CD4-positive, alpha-beta T cell treated with Interleukin-1 beta for 1 hour (primary cell): ENCODE measurements at regions not wholly inside any gene's neighbourhood (a gene's known extent, or its start where the extent isn't known, plus 50 kb on each side); places are given as distances from the start of the nearest gene placed in this dataset.

Experiments
- DNase-seq, 2 donors: peaks; one replicate each; pipeline ENCODE4 v3.0.0-alpha.2; 2020 to 2022

DNA sequence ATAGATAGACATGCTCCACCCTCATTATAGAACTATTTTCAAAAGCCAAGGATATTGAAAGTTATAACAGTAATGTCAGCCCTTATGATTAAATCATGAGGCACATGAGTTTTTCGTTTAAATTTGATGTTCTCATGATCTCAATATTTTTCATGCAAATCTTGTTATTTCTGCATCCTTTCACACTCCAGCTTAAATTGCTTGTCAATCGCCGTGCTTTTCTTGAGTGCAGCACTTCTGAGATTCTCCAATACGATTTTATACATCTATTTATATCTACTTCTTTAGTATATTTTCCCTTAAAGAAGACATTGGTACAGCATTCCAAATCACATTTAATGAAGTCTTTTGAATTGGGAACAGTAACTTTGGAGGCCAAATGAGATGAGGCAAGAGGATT, 171.2 kb upstream of the GBE1 start:
- DNase-seq = no peak

DNA sequence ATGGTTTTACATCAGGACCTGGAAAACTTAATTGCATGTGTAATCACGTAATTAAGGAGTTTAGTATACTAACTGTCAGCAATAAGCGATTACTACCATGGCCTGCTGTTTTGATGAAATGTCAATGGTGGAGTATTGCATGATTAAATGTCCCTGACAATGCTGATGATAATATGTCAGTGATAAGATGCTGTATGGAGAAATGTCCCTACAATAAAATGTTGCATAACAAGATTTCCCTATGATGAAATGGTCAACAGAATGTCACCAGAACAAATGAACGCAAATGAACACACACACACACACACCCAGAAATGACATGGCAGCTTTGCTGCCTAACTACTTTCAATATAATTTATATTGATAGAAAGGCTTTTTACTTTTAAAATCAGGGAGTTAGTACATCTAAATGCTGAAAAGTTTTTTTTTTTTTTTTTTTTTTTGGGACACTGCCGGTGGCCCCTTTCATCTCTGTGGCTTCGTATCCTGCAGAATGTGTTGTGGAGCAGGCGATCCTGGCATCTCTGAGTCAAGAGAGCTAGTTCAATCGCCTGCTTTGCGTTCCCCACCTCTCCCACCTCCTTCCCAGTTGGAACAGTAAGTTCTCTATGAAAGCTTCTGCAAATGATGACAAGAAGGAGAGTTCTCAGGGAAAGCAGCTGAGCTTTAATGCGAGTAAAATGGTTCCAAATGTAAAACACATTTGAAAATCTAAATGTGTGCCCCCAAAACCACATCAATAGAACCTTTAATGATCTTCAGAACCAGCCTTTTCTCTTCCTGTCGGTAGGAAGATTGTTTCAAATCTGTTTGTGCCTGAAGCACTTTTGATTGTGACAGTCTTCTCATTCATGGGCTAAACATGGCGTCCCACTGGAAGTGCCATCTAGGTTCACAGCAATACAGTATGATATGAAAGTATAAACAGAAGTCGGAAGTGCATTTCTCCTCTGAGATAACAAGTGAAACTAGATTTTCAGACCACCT, 170.1 kb upstream of the GBE1 start:
- DNase-seq = no peak

DNA sequence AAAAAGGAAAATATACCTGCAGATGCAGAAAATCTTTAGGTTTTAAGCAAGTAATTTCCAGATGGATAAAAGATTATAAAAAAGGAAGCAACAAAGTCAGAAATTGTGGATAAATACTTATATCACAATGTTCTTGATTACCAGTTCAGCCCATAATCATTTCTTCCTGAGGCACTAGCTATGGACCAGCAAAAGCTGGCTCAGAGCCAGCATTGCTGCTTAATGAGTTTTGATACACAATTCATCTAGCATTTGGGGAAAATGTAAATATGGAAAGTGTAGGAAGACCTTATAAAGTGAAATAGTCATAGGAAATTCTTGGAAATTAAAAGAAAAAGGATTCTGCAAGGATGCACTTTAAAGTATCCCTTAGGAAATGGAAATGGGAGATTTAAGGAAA, 168.3 kb upstream of the GBE1 start:
- no peak for DNase-seq

DNA sequence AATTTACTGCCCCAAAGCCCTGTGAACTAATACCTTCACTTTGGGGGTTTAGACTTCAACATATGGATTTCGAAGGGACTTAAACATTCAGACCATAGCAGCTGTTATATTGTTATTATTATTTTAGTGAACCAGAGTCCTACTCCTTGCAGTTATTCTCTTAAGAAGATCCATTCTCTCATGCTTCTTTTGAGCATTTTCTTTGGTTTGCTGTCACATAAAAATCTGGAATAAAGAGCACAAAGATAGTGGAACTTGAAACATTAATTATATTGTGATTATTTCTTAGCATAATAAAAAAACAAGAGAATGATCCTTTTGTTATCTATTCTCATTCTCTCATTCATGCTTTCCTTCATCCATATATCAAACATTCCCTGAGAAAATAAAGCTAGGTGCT, 166.4 kb upstream of the GBE1 start:
- no peak for DNase-seq

DNA sequence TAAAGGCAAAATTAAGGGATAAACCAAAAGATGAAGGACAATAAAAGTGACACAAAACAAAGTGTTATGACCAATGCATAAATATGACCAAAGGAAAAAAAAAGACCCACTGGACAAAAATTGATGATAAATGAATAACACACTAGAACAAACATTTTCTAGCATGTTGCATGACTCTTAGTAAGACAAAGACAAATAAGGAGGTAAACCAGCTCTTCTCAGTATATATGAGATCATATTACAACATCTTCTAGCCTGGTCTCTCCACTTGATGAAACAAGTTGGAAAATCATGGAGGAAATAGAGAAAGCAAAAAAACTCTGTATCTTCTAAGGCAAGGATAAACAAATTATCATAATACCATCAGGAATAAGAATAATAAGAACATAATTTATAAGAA, 163.9 kb upstream of the GBE1 start:
- DNase-seq = no peak

DNA sequence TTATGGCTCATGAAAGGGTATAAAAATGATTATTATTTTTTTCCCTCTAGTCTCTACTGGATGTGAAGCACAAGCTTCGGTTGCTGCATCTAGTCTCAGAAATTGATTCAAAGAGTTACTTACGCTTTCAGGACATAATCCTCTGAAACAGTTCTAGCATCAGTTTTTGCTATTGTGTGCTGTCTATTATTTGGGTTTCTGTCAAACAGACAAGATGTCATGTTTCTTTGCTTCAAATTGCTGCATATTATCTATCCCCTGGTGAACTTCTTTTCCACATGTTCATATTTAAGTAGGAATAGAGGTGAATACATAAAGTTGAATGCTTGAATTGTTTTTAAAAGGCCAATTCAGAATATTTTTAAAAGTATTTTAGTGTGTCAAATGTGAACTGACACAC, 161.6 kb upstream of the GBE1 start:
- no peak for DNase-seq

DNA sequence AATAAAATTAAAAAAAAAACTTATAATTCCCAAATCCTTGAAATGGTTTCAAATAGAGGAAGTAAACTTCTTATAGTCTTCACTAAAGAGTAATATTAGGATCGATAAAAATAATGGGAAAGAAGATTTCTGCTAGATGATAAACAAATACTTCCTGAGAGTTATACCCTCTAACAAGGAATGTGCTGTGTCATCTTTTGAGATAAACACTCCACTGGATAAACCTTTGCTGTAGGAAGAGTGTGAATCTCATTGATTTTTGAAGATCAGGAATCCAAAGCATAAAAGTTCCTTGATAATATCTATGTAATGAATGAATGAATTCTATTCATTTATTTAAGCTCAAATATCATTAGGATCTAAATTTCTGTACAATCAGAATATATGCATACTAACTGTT, 161.0 kb upstream of the GBE1 start:
- no peak for DNase-seq

DNA sequence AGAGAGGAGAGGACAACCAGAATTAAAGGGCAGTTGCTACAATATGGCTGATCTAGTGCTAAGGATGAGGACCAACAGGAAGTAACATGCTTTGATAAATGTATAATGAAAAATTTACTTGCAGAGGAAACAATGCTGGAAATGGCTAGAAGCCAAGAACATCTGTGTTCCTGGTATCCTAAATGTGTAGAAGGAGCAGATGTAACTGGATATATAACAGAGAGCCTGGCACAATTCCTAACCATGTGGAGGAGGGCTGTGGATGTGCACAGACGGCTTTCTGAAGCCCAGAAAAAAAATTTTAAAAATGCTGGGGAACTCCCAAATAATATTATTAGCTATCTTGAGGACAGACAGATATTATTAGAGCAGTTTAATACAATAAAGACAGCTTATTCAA, 159.4 kb upstream of the GBE1 start:
- no peak for DNase-seq

DNA sequence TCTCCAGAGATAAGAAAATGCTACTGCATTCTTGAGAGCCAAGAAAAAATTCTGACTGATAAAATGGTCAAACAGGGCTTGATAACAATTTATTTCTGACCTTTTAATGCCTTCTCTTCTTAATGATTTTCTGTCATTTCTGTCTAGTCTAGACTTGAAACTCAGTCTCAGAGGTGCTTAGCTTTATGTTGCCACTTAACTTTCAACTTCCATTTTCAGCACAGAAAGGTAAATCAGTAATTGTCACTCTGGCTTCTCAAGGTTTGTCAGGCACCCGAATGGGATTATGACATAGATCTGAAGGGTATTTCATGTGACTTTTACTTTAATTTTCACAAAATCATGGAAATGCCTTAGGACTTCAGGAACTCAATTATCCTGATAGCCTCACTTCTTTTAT, 155.4 kb upstream of the GBE1 start:
- DNase-seq = no peak

DNA sequence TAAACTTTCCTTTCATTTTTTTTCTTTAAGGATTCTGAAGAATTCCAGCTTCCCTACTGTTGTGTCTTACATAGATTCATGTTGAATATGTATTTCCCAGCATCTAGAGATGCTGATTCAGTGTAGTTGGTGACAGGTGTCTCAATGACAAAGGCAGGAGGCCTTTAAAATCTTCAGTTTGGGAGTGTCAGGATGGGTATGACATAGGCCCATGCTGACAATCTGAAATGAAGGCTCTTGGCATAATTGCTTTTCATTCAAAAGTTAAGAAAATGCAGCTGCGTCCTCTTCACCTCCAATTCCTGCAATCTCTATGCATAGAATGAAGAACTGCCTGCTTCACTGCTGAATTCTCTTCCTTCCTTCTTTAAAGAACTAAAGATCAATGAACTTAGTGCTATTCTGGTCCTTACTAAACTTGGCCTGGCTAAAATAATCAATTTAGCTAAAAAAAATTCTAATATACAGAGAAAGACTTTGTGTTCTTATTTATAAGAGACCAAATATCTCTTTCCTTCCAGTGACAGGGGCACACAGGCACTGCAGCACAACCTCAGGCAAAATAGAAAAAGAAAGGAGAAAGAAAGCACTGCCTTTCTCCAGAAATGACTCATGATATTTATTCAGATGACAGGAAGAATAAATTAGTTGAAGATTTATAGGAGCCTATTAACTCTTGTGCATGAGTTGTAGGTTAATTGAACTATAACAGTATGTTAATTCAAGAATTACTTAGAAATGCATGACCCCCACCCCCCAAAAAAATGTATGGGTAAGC, 152.6 kb upstream of the GBE1 start:
- DNase-seq = no peak

DNA sequence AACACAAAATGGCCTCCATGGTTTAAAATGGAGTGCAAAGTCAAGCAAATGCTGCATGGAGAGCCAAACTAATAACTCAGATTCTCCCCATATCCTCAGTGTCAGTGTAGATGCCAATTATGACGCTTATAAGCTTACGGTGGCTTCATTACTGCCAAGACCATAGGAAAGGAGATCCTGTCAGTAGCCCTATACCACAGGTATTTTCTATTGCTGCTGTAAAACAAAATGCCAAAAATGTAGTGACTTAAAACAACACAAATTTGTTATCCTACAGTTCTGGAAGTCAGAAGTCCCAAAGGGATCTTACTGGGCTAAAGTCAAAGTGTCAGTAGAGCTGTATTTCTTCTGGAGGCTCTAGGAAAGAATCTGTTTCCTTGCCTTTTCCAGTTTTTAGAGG, 149.8 kb upstream of the GBE1 start:
- no peak for DNase-seq

DNA sequence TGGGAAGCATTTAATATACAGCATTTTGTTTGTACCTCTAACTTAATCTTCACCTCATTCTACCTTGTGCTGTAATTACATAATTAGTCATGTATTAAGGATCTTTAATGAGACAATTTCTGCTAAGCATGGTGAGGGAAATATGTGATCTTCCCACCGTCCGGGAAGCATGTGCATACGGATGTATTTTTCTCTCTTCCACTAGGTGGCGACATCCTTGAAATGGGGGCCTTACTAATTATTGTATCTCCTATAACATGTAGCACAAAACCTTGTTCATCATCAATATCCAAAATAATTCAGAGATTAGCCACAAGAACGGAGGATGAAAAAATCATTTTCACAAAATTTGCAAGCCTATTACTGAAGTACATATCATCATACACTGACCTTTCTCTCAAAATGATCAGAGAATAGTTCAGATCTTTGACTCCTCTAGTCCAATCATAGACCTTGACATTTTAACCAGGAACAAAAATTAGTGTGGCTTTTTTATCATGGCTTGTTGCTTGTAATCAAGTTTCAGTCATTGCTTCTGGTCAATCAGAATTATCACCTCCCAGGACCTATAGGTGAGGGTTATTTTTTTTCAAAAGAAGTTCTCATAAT, 148.9 kb upstream of the GBE1 start:
- peak in 1 of 2 donors; percentile 20 for DNase-seq

DNA sequence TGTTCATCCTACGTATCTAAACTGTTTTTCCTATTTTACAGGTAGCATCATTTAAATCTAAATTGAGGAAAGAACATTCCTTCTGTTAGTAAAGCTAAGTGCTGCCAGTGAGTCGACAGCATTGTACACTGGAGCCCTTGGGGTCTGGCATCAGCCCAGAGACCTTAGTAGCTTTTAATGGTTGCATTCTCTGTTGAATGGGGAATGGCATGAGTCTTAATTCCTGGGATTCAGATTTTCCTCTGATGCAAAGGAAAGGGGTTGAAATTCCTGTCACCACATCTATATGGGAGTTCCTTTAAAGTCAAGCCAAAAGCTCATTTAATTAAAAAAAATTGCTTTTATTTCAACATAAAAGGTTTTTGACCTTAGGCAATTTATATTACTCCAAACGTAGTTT, 148.4 kb upstream of the GBE1 start:
- no peak for DNase-seq

DNA sequence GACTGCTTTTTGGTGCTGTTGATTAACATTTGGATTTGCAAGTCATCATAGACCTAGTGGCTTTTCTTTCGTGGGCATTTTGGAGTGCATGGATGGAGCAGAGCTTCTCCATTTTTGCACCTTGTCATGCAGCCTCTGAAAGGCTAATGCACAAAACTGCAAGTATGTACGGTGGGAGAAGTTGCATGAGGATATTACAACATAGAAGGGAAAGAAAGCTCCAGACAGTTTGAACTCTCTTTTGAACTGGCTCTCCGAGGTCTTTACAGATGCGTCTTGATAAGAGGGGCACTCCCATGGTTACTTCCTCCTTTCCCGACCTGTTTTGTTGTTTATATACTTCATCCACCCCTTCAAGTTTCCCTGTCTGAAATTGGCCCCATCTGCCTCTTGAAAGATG, 147.1 kb upstream of the GBE1 start:
- no peak for DNase-seq

DNA sequence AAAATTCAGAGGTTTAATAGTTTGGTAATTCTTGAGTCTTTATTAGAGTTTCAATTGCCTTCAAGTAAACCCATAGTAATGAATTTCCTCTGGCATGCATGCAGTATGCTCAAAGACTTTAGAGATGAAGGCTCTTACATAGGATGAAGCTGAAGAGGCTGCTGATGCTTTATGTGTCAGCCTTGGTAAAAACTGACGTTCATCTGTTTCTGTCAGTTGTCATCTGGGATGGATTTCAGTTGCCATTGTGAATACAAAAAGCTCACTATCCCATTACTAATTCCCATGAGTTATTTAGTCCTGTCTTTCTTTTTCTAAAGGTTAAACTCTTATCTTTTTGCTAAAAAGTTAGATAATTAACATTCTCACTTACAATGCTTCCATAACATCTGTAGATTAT, 136.9 kb upstream of the GBE1 start:
- no peak for DNase-seq

DNA sequence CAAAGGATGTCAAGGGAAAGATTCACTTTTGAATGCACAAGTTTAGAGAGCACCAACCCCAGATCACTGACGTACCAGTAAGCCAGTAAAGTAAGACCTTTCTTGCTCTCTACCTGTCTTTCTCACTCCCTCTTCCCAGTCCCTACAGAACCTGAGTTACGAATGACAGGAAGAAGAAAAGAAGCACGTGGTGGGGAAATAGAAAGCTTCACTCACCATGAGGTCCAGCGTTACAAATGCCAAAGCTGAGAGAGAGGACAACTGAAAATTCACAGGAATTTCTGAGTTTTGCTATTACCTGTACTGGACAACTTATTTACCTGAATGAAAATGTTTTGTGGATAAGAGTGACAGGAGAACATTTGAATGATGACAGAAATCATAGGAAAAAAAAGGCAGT, 133.2 kb upstream of the GBE1 start:
- DNase-seq = no peak

DNA sequence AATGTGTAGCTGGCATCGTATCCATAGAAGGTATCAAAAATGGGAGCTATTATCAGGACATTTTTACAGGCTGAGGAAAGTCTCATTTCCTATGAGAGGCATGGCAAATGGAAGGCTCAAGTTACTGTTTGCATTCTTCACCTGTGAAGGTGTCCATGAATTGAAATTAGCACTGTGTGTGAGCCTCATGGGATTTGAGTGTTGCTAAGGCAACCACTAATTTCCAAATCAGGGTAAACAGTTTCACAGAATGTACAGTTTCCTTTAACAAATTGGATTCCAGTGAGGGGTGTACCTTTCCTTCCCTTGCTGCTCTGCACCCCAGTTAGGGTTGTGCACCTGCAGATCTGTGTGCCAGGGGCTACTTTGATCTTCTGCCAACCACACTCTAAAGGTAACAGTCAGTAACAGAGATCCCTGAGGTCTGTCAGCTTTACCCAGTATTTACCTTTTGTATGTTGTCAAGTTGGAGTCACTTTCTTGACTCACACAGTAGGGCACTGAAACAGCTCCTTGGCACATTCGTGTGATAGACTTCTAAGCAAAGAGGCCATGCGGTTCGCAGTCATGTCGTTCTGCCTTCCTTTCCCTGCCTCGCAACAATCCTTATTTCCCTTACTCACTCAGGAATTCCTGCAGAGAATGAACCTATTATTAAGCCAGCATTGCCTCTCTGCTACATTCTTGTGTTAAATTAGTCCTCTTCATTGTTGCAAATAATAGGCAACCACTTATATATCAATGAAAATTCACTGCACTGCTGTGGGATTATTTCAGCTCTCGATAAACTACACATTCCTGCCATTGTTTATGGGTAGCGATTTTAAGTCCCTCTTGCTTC, 129.8 kb upstream of the GBE1 start:
- DNase-seq = no peak

DNA sequence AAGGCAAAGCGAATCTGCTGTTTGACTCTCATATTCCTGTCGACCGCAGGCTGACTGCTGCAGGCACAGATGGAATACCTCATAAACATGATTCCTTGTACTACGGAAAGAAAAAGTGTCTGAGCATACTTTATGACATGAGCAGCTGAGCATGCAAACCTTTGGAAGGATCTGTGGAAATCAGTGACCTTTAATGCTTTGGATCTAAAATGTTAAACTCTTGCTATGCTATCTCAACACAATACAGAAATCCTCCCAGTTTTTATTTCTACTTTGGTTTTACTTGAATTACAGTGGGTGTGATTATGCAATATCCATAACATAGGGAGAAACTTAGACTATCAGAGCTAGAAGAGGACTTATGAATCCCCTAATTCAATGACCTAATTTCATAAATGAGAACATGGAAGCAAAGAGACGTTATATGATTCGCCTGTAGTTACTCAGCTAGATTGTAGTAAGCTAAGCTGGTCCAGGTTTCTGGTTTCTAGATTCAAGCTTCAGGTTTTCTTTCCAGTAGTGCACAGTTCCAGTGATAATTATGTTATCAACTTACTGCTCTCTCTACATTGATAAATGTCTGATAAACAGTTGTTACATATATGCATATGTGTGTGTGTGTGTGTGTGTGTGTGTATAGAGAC, 127.6 kb upstream of the GBE1 start:
- DNase-seq = no peak

DNA sequence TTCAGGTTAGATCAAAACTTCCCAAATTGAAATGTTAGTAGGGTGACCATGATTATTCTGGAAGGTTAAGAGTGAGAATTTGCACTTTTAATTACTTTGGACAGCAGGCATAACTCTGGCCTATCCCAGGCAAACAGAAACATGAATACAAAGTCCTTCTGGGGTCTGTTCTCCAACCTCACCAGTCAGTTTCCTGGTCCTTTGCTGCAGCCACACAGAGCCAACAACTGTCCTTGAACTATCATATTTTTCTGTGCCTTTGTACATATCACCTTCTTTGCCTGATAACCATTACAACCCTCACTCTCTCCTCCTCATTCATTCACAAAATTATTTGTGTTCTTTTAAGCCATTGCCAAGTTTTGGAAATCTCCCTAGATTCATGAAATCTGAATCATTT, 126.0 kb upstream of the GBE1 start:
- DNase-seq = no peak

DNA sequence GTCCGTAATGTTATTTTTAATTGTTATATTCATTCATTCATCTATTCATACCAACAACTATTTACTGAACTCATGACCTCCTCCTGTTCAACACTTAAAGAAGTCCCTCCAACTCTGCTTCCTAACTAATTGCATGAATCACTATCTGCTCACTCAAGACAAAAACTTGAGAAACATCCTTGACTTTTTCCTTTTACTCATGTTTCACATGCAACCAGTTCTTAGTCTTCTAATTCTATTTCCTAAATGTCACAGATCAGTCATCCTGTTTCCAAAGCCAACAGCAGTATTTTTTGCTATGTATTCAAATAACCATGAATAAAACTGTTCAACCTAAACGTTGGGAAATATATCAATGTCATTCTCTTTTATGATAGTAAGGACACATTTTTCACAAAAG, 124.6 kb upstream of the GBE1 start:
- DNase-seq = no peak

DNA sequence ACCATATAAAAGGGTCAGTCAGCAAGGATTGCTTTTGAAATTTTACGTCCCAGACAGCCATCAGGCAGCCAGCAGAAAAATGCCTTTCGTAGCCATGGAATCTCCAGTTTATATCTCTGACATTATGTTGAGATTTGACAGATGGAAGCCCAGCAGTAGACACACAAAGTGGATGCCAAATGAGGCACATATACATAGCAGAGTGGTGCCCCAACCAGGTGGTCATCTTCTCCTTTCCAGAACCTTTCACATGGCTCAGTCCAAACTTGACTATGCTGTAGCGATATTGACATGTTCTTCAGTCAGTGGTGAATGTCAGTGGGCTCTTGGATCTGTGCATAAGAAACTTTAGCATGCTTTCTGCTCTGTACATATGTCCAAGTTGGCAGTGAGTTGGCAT, 123.3 kb upstream of the GBE1 start:
- no peak for DNase-seq

DNA sequence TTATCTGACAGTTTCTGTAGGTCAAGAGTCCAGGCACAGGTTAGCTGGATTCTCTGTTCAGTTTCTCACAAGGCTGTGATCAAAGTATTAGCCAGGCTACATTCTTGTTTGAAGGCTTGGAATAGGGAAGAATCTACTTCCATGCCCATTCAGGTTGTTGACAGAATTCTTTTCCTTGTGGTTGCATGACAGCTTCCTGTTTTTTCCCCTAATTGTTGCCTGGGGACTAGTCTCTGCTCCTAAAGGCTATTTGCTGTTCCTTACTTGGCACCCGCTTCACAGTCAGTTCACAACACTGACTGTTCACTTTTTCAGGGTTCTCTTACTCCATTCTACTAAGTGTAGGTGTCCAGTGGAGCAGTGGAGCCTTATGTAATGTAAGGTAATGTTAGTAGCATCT, 115.4 kb upstream of the GBE1 start:
- no peak for DNase-seq
